Tongue (tissue), 1 donor: ENCODE measurements at regions not wholly inside any gene's neighbourhood (a gene's known extent, or its start where the extent isn't known, plus 50 kb on each side); places are given as distances from the start of the nearest gene placed in this dataset.
A peak's percentile ranks its signal among the peaks of the same experiment; 100 is the strongest.
"Not testable (repeated sequence)": the region's sequence is repeated elsewhere in the genome, so short reads cannot be mapped to it uniquely, and the experiment has no call there.

Experiments
- DNase-seq: peaks from one replicate; pipeline ENCODE4 v3.0.0-alpha.2; 2015

GRCh38 chr2:184006998-184007397, 591.3 kb upstream of the ZNF804A start:
- DNase-seq, result no peak

GRCh38 chr2:184026961-184027360, 571.4 kb upstream of the ZNF804A start:
- DNase-seq, result no peak

DNA sequence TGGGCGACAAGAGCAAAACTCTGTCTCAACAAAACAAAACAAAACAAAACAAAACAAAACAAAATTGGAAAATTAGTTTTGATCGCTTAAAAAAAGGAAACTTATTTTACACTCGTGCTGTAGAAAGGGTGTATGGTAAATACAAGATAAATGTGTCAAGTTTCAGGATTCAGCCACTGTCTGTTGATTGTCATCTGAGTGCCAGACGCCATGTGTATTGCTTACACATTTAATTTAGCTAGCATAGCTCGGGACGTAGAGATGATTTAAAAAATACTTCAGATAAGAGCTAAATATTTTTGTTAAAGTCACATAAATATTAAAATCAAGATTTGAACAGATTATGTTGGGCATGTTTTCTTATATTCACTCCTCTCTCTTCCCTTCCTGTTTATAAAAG, 568.1 kb upstream of the ZNF804A start:
- no peak for DNase-seq

DNA sequence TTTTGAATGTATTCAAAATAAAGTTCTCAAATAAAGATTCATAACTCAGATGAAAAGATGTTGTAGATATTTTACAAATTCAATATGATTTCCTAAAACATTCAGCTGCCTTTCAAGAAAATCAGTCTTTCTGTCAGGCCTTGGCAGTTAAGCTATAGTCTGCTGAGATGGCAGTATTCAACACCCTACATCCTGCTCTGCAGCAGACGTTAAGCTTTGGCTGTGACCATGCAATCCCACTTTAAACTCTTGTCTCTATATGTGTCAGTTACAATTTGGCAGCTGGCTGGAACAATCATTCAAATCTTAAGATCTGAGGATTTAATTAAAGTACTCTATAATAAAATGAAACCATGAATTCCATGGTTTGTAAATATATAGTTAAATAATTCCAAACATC, 567.3 kb upstream of the ZNF804A start:
- peak; percentile 49 for DNase-seq

- no peak for DNase-seq
Measured at GRCh38 chr2:184031402-184032147, 566.8 kb upstream of the ZNF804A start.

DNA sequence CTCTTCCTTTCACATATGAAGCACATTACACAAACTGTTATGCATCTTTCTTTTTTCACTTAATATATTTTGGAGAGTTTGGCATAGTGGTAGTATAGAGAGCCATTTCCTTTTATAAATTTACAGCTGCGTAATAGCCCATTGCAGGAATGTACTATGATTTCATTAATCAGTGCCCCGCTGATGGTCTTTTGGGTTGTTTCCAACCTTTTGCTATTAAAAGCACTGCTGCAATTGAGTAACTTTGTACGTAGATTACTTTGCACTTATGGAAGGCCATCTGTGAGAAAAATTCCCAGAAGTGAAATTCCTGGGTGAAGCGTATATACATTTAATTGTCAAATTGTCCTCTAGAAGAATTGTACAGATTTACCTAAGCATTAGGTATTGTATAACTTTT, 565.3 kb upstream of the ZNF804A start:
- DNase-seq, result no peak

DNA sequence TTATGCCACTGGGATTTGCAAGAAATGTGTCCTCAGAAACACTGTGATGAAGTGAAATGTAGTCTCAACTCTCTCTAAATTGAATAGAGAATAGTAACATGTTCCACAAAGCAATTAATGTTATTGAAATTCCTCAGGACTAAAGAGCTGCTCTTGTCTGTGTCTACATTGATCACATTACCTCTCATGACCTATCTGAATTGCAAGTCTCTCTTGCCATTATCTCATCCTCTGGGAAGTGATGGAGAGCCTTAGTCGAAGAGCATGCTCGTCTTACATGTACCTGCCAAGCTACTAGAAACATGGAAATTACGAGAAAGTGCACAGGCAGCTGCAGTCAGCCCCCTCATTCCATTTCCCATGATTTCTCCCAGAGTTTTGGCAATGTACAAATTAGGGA, 561.1 kb upstream of the ZNF804A start:
- no peak for DNase-seq

DNA sequence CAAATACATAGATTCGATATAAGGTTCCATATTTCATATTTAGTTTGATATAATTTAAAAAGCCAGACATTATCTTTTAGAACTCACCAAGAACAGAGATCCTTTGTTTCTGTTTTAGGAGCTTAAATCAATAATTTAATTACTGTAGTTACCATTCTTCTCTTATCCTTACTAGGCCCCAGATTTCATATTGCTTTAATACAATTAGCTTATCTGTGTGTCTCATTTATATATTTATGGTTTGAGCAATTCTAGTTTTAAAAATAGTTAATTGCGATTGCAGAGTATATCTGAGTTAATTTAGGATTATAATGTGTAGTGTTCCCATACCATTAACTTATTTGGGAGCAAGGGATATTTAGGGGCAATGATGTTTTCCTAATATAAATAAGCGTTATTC, 558.8 kb upstream of the ZNF804A start:
- DNase-seq, result no peak

- DNase-seq, result no peak
Measured at GRCh38 chr2:184040230-184040629, 558.1 kb upstream of the ZNF804A start.

DNA sequence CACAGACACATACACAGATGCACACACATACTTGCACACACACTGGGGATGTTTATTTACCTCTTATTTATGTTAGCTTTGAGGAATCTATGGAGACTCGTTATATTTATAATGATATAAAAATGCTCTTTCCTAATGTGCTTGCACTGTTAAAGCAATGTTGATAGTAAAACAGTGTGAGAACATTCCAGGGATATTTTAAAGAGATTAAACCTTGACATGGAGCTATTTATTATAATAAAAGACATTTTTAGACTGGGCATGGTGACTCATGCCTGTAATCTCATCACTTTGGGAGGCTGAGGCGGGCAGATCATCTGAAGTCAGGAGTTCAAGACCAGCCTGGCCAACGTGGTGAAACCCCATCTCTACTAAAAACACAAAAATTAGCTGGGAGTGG, 557.3 kb upstream of the ZNF804A start:
- DNase-seq, result no peak

- no peak for DNase-seq
Measured at GRCh38 chr2:184041777-184042176, 556.6 kb upstream of the ZNF804A start.

- DNase-seq, result no peak
Measured at GRCh38 chr2:184047536-184047935, 550.8 kb upstream of the ZNF804A start.

DNA sequence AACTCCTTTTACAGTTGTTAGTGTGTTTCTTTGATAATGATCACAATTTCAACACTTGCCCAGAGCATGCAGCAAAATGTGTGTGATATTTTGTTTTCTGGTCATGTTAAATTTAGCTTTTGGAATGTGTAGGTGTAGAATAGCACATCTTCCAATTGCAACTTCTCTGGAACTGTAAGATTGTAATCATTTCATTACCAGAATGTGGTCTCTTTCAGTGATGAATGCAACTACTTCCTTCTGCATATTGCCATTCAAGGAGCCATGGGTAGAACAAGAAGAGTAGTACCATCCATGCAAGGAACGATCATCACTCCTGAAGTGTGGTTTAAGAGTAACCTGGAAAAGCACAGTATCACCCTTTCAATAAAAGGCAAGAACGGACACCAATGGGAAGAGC, 548.8 kb upstream of the ZNF804A start:
- no peak for DNase-seq

GRCh38 chr2:184053326-184053725, 545.0 kb upstream of the ZNF804A start:
- peak; percentile 12 for DNase-seq

- DNase-seq, result not testable (repeated sequence)
Measured at GRCh38 chr2:184054419-184054818, 543.9 kb upstream of the ZNF804A start.

DNA sequence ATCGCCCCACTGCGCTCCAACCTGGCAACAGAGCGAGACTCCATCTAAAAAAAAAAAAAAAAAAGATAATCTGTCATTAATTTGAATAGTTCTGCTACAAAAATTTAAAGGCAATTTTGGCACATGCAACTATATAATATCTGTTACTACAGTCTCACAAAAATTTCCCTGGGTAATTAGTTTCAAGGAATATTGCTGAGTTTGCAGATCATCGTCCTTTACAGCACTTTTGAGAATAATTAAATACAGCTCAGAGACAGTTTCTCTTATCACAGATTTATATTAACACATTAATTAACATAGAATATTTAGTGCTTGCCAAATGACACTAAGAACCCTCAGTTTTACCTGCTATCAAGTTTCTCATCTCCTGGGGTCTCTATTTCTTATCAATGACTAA, 540.4 kb upstream of the ZNF804A start:
- DNase-seq, result no peak

DNA sequence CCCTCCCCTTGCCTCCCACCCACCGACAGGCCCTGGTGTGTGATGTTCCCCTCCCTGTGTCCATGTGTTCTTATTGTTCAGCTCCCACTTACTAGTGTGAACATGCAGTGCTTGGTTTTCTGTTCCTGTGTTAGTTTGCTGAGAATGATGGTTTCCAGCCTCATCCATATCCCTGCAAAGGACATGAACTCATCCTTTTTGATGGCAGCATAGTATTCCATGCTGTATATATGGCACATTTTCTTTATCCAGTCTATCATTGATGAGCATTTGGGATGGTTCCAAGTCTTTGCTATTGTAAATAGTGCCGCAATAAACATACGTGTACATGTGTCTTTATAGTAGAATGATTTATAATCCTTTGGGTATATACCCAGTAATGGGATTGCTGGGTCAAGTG, 538.1 kb upstream of the ZNF804A start:
- not testable (repeated sequence) for DNase-seq

DNA sequence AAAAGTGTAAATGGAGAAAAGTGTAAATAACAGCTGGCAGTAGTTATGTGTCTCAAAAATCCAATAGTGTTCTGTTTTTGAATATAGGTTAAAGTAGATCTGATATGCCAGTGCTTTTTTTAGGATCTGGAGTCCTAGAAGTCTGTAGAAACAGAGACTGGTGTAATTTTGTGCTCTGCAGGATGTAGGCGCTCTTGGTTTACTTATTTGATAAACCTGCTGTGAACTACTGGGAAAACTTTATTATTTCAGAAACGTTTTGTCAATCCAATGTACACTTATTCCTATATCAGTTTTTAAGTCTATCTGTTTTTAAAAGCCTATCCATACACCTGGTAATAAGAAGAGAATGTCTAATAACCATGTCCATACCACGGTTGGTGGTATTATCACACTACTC, 530.8 kb upstream of the ZNF804A start:
- DNase-seq, result no peak

- DNase-seq, result no peak
Measured at GRCh38 chr2:184072470-184072869, 525.9 kb upstream of the ZNF804A start.

DNA sequence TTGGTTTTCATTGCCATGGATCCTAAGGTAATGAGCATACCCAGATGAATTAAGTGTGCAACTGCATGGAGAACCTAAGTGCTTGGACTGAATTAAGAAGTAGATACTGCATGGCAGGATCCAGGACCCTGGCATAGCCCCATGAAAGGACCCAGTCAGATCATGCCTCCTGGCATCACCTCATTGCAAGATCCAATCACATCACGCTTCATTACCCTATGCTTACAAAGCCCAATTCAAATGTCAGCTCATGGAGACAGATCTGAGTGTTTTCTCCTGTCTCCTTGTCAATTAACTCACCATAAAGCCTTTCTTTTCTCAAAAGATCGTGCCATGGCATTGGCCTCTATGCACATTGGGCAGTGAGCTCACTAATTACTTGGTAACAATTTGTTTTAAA, 519.8 kb upstream of the ZNF804A start:
- DNase-seq, result no peak

DNA sequence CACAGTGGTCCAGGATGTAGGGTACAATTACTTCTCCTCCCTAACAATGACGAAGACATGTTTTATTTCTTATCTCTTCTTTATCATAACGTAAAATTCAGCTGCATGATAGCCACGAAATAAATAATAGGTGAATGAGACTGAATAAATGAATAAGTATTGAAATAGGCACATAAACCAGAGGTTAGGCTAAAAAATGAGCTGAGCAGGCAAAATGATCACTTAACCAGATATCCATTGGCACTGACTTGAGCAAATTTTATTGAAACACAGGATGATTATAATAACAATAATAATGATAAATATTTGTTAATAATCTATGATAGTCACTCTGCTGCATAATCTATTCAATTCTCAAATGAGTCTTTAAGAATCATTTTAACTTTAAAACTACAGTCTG, 506.9 kb upstream of the ZNF804A start:
- no peak for DNase-seq

DNA sequence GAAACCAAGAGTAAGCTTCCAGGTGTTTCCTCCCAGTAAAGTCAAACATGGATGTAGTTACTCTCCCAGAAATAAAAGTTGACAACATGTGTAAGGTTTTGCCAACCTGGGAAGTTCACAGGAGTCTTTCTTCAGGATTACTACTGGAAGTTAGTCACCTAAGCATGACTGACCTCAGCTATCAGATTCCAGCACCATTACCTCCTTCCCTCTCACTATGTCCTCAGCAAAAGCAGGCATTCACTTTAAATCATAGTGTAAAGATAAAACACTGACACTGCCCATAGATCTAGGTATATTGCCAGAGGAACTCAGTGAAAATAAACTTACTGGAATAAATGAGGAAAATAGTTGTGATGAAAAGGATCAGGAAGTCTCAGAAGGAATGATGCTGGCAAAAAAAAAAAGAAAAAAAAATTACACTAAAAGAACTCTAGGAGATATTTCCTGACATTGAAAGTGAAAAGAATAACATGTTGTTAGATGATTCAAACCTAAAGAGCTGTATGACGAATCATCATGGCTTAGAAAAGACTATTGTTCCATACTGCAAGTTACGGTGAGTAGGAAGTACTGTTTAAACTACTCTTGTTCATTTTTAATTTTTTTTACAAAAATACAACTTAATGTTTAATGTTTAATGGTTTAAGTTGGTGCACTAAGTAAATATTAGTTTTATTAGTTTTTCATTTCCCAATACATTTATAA, 484.5 kb upstream of the ZNF804A start:
- no peak for DNase-seq

- no peak for DNase-seq
Measured at GRCh38 chr2:184114439-184114838, 483.9 kb upstream of the ZNF804A start.
